NCI-H146 treated with DMSO at 0.1 percent for 48 hours (cell line): ENCODE measurements at regions not wholly inside any gene's neighbourhood (a gene's known extent, or its start where the extent isn't known, plus 50 kb on each side); places are given as distances from the start of the nearest gene placed in this dataset.

Experiments
- DNase-seq: peaks from one replicate; lab custom pipeline; 2025; ENCODE audit not compliant: unreplicated experiment; lab: John Stamatoyannopoulos, UW

- DNase-seq: no peak
These were observed 1122.1 kb downstream of the XPNPEP1 start for GRCh38 chr10:108801220-108801619.

GRCh38 chr10:108797573-108797972 is 1125.7 kb downstream of the XPNPEP1 start:
- DNase-seq: no peak

GRCh38 chr10:108791794-108792474 is 1131.4 kb downstream of the XPNPEP1 start:
- no peak for DNase-seq

GRCh38 chr10:108791030-108791429 is 1132.3 kb downstream of the XPNPEP1 start:
- no peak for DNase-seq

- DNase-seq: no peak
These were observed 1133.4 kb downstream of the XPNPEP1 start for GRCh38 chr10:108789919-108790318.

GRCh38 chr10:108789336-108789735 is 1134.0 kb downstream of the XPNPEP1 start:
- no peak for DNase-seq

GRCh38 chr10:108788891-108789290 is 1134.4 kb downstream of the XPNPEP1 start:
- DNase-seq: no peak

- no peak for DNase-seq
These were observed 1135.4 kb downstream of the XPNPEP1 start for GRCh38 chr10:108787932-108788331.

GRCh38 chr10:108785011-108785410 is 1138.3 kb downstream of the XPNPEP1 start:
- DNase-seq: no peak

GRCh38 chr10:108784534-108784933 is 1138.8 kb downstream of the XPNPEP1 start:
- DNase-seq: no peak

GRCh38 chr10:108783897-108784296 is 1139.4 kb downstream of the XPNPEP1 start:
- DNase-seq: no peak

GRCh38 chr10:108782411-108782810 is 1140.9 kb downstream of the XPNPEP1 start:
- DNase-seq: no peak

- no peak for DNase-seq
These were observed 1143.8 kb downstream of the XPNPEP1 start for GRCh38 chr10:108779501-108779900.

- no peak for DNase-seq
These were observed 1147.3 kb downstream of the XPNPEP1 start for GRCh38 chr10:108775911-108776475.

GRCh38 chr10:108771106-108771505 is 1152.2 kb downstream of the XPNPEP1 start:
- no peak for DNase-seq

GRCh38 chr10:108765794-108766193 is 1157.5 kb downstream of the XPNPEP1 start:
- no peak for DNase-seq

- no peak for DNase-seq
These were observed 1165.4 kb downstream of the XPNPEP1 start for GRCh38 chr10:108757946-108758345.

- no peak for DNase-seq
These were observed 1167.7 kb downstream of the XPNPEP1 start for GRCh38 chr10:108755646-108756045.

GRCh38 chr10:108753326-108753725 is 1170.0 kb downstream of the XPNPEP1 start:
- no peak for DNase-seq

GRCh38 chr10:108749042-108749441 is 1174.3 kb downstream of the XPNPEP1 start:
- no peak for DNase-seq

GRCh38 chr10:108736111-108736510 is 1187.2 kb downstream of the XPNPEP1 start:
- no peak for DNase-seq

- DNase-seq: no peak
These were observed 1187.9 kb downstream of the XPNPEP1 start for GRCh38 chr10:108735380-108735779.

- DNase-seq: no peak
These were observed 1201.4 kb downstream of the XPNPEP1 start for GRCh38 chr10:108721874-108722273.
